GM19372 (cell line): ENCODE measurements at regions not wholly inside any gene's neighbourhood (a gene's known extent, or its start where the extent isn't known, plus 50 kb on each side); places are given as distances from the start of the nearest gene placed in this dataset.

Source experiments
- ATAC-seq: cut with Tn5 transposase; IDR thresholded peaks from one replicate; pipeline ENCODE4 v1.9.1; 2021; ENCODE audit warnings: mild to moderate bottlenecking, low read depth, moderate library complexity; ENCODE audit not compliant: unreplicated experiment

DNA sequence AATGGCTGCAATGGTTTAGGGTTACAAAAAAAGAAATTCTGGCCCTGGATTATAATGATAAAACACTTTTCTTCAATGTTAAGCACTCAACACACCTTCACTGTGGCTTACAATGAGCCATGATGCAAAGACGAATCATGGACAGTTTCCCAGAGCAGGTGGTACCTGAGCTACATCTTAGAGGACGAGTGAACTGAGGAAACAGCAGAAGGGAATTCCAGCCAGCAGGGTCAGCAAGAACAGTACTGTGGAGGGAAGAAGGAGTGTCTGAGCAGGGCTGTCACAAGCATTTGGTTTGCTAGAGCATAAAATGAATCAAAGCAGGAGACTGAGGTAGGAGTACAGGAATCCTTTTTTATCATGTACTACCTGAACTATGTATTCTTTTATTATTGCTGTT, 332.8 kb upstream of the C11orf87 start:
- no peak for ATAC-seq

DNA sequence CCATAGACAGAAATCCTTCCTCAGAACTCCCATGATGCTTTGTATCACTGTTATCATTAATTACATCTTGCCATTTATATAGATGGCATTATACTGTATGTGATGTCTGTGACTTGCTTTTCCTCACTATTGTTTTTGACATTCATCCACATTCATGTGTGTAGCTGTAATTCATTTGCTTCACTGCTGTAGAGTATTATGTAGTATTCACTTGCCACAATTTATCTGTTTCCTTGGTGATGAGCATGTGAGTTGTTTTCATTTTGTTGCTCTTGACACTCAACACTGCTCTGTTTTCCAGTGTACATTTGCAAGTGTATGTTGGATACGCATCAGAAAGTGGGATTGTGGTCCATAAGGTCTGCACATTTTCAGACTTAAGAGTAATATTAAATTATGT, 328.6 kb upstream of the C11orf87 start:
- no peak for ATAC-seq

DNA sequence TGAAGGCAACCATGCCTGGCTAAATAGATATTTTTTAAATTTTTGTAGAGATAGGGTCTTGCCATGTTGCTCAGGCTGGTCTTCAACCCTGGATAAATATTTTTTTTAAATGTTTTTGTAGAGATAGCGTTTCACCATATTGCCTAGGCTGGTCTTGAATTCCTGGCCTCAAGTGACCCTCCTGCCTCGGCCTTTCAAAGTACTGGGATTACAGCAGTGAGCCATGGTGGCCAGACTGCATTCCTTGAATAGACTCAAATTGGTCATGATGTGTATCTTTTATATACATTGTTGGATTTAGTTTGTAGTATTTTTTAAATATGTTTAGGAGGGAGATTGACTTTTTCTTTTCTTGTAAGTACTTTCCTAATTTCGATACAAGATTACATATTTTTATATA, 325.7 kb upstream of the C11orf87 start:
- no peak for ATAC-seq

DNA sequence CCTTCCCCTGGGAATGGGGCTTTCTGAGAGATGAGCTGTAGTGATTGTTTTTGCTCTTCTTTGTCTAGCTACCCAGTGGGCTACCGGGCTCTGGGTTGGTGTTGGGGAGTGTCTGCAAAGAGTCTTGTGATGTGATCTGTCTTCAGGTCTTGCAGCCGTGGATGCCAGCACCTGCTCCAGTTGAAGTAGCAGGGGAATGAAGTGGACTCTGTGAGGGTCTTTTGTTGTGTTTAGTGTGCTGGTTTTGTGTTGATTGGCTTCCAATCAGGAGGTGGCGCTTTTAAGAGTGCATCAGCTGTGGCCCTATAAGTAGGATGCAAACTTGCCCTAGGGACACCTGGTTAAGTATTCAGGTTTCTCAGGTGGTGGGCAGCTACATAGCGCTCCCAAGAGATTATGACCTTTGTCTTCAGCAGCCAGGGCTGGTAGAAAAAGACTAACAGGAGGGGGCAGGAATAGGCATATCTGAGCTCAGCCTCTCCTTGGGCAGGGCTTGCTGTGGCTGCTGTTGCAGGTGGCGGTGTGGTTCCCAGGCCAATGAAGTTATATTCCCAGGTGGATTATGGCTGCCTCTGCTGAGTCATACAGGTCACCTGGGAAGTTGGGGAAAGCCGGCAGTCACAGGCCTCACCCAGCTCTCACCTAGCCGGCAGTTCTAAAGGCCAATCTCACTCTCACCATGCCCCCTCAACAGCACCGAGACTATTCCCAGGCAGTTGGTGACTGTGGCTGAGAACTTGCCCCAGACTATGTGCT, 315.7 kb upstream of the C11orf87 start:
- ATAC-seq, result no peak

DNA sequence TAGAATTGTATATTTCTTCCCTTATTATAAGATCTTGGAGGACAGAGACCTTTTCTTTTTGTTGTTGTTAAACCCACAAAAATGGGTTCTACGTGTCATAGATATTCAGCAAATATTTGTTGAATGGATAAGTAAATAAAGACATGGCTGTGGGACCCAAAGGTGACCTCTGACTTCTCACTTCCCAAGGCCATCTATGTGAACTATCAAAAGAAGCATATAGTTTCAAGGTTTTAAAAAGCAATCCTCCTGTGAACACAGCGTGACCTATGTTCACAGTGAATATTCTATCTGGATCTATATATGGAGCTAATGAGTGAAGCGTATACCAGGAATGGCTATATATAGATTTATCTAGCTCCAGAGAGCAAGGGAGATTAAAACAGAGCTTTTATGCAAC, 312.8 kb upstream of the C11orf87 start:
- no peak for ATAC-seq

DNA sequence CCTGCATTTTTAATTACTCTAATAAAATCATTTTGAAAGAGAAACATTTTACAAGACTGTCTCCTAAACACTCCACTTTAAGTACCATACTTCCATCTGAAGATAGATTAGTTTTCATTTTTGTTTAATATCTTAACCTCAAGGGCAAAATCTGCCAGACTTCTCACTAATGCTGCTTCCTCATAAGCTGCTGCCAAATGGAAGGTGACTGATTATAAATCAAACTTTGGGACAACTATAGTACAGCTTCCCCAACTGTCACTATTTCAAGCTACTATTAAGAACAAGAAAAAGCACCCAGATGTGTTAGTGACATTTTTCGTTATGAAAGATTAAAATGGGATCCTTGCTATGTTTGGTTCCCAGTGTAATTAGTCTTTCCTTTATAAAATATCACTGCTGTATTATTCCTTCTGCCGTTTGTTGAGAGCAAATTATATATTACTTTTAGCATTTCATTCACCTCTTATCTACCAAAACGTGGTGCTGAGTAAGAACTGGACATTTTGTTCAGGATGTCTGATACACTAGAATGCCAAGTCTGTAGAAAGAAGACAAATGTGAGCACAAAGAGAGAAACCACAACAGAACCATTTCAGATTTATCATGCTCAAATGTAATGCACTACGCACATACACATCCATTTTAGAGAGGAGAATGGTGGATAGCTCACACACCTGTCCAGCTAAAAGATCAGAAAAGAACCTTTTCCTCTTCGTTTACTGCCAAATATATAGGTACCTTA, 312.2 kb upstream of the C11orf87 start:
- no peak for ATAC-seq

DNA sequence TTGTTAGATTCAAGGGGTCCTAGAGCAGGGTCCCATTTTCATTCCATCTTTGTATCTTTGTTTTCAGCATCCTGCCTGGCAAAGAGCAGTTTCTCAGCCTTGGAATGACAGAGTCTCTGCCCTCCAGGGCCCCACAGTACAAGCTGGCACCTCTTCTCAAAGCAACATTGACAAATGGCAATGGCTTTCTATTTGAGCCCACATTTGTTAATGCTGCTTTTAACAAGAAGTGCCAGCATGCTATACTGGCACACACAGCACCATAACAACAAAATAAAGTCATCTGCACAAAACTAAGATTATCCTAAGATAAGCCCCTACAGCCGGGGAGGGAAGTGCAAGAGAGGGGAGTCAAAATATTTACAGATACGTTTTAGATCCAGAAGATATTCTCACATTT, 309.7 kb upstream of the C11orf87 start:
- no peak for ATAC-seq

DNA sequence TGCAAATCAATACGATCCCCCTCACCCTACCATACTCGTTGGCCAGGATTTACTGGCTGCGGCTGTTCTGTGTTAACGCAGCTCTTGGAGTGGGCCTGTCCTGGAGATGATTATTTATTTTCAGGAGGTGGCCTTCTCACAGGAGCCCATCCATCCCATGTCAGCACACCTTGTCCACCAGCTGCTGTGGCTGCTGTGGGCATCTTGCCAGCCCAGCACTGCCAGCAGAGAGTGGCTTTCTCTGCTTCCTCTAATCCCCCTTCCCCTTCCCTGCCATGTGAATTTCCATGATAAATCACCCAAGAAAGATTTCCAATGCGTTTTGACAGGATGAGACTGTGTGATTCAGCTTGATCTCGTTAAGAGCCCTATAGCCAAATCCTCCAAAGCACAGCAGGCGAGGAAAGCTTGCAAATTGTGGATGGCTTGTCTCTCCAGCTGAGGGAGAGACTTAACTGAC, 309.1 kb upstream of the C11orf87 start:
- ATAC-seq, result no peak

DNA sequence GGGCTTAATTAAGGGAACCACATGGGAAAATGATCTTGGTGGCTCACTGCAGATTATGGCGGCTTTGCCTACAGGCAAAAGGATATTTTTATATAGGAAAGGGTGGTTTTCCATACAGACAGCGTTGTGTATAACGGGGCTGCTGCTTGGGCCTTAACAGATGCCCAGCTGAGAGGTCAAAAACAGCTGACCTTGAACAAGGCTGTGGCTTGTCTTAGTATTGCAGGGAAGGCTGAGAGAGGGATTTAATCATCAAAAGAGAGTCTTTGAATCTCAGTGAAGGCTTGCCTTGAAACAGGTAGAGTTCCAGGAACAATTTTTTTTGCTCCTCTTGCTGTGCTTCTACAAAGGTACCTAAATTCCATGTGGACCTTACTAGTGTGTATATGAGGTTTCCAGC, 301.6 kb upstream of the C11orf87 start:
- no peak for ATAC-seq

DNA sequence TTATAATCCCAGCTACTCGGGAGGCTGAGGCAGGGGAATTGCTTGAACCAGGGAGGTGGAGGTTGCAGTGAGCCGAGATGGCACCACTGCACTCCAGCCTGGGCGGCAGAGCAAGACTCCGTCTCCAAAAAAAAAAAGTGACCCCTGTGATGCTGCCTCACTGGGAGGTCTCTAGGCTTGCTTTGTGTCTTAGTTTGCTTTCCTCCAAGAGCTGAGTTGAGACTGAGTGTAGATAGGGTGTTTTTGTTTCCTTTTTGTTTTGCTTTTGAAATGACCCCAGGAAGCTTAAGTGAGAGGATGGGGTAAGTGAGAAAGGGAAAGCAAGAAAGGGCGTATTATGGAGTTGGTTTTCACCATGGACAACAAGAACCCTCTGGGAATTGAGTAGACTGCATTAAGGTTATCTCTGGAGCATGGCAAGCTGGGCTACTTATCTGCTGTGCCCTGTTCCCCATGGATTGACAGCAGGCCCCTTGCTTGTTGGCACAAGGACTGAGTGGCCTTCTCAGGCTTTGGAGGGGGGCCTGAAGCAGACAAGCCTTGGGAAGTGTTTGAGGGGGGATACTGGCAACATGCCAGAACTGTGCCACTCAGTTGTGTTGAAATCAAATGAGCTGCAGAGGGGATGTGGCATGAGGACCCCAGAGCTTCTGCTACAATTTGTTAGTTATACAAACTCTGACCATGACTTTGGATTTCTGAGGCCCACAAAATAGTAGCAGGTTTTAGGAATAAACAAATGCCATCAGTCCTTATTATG, 300.6 kb upstream of the C11orf87 start:
- no peak for ATAC-seq

DNA sequence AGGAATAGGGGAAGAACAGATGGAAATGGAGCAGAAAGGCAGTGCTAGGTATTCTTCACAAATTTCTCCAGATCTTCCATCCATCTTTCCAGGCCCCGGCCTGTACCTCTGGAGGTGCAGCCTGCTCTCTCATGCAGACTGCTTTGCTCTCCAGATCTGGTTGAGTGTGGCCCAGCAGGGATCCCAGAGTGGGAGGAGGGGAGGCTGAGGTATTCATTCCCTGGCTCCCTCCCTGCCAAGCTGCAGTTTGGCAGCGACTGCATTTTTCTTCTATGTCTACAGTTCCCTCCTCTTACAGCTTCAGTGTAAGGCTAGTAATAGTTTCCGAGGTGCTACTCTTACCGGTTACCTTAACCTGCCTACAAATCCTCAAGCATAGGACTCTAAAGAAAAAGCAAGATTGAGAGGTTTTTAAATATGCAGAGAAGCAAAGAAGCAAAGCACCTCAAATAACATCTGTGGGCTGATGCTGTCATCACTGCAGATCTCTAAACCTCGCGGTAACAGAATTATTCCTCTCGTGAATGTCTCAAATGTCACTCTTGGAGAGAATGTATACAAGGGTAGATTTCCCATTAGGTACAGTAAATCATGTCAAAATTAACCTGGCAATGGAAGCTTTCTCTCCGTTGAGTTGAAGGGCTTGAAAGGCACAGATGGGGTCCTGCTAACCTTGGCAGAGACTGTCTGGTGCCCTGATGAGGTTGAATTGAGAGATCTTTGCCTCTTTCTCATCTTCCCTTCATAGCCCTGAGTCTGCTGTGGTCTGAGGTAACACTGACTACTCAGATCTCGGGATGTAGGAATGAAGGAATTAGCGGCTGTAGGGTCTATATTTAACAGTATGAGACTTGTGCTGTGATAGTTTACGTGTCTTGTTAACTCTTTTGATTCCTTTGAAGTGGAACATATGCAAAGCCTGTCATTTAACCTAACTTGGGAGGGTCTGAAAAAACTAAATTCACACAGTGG, 297.9 kb upstream of the C11orf87 start:
- ATAC-seq, result no peak

DNA sequence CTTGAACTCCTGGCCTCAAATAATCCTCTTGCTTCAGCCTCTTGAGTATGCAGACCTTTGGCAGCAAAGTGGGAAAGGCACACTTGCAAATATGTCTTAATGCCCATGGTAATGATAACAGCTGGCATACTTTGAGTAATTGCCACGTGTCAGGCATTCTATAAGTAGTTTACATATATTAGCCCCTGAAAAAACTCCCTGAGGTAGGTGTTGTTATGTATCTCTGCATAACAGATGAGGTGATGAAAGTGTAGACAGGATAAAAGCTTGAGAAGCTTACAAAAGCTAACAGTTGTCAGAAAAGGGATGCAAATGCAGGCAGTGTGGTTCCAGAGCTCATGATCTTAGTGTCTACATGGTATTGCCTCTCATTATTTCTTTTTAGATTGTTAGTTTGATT, 291.1 kb upstream of the C11orf87 start:
- ATAC-seq, result no peak

DNA sequence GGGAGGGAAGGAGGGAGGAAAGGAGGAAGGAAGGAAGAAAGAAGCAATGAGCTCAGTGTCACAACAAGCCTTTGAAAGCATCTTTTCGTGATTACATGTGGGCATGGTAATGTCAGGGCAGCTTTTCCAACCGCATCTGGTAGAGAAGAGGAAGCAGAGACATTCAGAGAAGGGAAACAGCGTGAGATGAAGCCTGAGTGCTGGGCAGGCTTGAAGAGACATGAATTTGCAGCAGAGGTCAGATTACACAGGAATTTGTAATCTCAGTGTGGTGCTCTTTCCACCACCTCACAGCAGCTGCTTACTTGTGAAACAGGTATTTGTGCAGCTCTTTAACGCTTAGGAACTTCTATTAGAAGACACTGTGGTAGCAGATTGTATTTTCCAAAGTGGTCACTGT, 289.5 kb upstream of the C11orf87 start:
- no peak for ATAC-seq

DNA sequence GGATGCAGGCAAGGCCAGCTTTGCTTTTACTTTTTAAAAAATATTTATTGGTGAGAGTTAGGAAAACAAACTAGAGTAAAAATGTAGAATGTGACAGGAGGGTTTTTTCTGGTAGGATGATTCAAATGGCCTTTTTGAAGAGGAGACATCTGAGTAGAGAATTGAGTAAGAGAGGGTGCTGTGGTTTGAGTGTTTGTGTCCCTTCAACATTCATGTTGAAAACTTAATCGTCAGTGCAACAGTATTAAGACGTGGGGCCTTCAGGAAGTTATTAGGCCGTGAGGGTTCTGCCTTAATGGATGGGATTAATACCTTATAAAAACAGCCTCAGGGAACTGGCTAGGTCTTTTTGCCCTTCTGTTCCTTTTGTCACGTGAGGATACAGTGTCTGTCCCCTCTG, 288.8 kb upstream of the C11orf87 start:
- ATAC-seq, result no peak

DNA sequence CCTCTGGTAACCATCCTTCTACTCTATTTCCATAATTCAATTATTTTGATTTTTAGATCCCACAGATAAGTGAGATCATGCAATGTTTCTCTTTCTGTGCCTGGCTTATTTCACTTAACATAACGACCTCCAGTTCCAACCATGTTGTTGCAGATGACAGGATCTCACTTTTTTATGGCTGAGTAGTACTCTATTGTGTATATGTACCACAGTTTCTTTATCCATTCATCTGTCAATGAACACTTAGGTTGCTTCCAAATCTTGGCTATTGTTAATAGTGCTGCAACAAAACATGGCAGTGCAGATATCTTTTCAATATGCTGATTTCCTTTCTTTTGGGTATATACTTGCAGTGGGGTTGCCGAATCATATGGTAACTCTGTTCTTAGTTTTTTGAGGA, 286.4 kb upstream of the C11orf87 start:
- no peak for ATAC-seq

DNA sequence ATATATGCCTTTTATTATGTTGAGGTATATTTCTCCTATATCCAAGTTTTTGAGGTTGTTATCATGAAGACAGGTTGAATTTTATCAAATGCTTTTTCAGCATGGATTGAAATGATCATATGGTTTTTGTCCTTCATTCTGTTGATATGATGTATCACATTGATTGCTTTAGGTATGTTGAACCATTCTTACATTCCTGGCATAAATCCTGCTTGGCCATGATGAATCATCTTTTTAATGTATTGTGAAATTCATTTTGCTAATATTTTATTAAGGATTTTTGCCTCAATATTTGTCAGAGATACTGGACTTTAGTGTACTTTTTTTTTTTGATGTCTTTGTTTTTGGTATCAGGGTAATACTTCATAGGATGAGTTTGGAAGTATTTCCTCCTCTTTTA, 283.8 kb upstream of the C11orf87 start:
- ATAC-seq, result no peak

DNA sequence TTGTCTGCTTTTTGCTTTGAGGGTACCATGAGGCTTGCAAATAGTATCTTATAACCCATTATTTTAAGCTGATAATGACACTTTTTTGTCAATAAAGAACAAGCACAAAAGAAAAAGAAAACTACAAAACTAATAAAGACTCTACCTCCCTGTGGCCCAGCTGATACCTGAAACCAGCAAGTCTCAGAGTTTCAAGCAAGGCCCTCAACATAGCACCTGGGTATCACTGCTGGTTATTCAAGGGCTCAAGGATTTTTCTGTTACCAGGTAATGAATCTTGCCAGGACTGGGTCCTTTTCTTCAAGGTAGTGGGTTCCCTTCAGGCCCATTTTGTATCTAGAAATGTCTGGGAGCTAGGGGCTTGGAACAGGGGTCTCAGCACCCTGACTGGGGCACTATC, 281.6 kb upstream of the C11orf87 start:
- no peak for ATAC-seq

DNA sequence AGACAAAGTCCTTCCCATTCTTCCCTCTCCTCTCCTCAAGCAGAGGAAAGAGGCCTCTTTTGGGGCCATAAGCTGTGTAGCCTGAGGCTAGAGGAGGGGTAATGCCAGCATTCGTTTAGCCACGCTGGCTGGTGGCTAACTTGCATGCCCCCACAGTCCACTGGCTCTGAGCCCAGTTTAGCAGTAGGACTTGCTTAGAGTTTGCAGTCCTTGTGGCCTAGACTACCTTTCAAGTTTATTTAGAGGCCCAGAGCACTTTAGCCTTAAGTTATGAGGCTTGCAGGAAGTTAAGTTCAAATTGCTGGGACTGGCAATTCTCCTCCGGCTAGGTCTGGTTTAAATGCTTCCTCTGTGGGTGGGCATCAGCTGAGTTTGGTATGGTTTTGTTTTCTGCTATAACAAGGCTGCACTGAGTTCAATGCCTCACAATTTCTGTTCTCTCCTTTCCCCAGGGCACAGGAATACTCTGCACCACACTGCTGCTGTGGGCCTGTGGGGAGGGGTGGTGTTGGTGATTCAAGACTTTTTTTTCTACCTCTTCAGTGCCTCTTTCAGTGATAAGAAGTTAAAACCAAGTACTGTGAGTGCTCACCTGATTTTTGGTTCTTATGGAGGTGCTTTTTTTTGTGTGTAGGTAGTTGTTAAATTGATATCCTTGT, 281.0 kb upstream of the C11orf87 start:
- ATAC-seq, result no peak

DNA sequence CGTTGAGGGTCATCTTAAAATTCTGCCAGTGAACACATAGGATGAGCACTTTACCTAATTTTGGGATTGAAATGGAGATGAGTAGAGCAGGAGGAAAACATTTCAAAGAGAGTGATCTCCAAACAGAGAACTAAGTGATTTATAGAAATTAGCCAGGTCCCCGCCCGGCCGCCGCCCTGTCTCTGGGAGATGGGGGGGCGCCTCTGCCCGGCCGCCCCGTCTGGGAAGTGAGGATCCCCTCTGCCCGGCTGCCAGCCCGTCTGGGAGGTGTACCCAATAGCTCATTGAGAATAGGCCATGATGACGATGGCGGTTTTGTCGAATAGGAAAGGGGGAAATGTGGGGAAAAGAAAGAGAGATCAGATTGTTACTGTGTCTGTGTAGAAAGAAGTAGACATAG, 276.7 kb upstream of the C11orf87 start:
- ATAC-seq, result no peak

DNA sequence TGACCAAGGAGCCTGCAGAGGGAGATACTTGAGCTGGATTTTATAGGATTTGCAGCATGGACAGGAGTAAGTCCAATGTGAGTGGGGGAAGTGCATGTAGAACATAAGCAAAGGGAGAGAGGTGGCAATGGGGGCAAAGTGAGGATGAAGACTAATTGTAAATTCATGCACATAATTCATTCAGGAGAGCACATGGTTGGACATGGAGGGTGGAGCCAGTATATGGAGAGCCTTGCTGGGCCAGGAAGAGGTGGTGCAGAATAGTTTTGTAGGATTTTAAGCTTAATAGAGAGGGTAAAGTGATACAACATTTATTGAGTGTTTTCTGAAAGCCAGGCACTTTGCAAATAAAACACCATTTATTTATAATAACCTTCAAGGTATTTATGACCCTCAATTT, 274.3 kb upstream of the C11orf87 start:
- ATAC-seq, result no peak
